A673 (cell line): ENCODE measurements at regions not wholly inside any gene's neighbourhood (a gene's known extent, or its start where the extent isn't known, plus 50 kb on each side); places are given as distances from the start of the nearest gene placed in this dataset.

Source experiments
- CTCF ChIP-seq: fragments of 300-800, 200-600 bp; sonication (generic); conservative IDR thresholded peaks from 2 replicates; pipeline ENCODE4 v1.5.1; 2017; ENCODE audit warnings: low read depth, mild to moderate bottlenecking, antibody characterized with exemption, low read length, moderate library complexity, mixed read lengths
- EZH2 ChIP-seq: fragments of 200-600 bp; sonication (generic); IDR thresholded peaks from 2 replicates; pipeline ENCODE4 v1.6.1; 2017; ENCODE audit warnings: borderline replicate concordance, low read depth, mild to moderate bottlenecking, mixed read lengths, antibody characterized with exemption, low read length; ENCODE audit not compliant: poor library complexity, severe bottlenecking

GRCh38 chr10:8513155-8514147 lies 459.0 kb downstream of the GATA3 start:
- TF ChIP-seq EZH2 (no peak), CTCF (no peak; the same call in 1 of the 2 replicates)
